Stimulated activated naive CD4-positive, alpha-beta T cell treated with Interleukin-2 at 50 U/mL for 16 hours (primary cell): ENCODE measurements at regions not wholly inside any gene's neighbourhood (a gene's known extent, or its start where the extent isn't known, plus 50 kb on each side); places are given as distances from the start of the nearest gene placed in this dataset.
"Not testable (repeated sequence)": the region's sequence is repeated elsewhere in the genome, so short reads cannot be mapped to it uniquely, and the experiment has no call there.

ENCODE experiments used
- DNase-seq: peaks from one replicate; lab custom pipeline; 2025; lab: John Stamatoyannopoulos, UW

GRCh38 chr2:72031346-72032110 lies 116.1 kb downstream of the CYP26B1 start:
- no peak for DNase-seq

GRCh38 chr2:72028996-72029395 lies 118.7 kb downstream of the CYP26B1 start:
- DNase-seq = no peak

GRCh38 chr2:72028351-72028995 lies 119.2 kb downstream of the CYP26B1 start:
- DNase-seq = no peak

- no peak for DNase-seq
Observed at GRCh38 chr2:72027426-72028161, 120.1 kb downstream of the CYP26B1 start.

- DNase-seq = no peak
Observed at GRCh38 chr2:72026819-72027425, 120.7 kb downstream of the CYP26B1 start.

- no peak for DNase-seq
Observed at GRCh38 chr2:72024451-72025175, 123.0 kb downstream of the CYP26B1 start.

- DNase-seq = no peak
Observed at GRCh38 chr2:72023678-72024390, 123.8 kb downstream of the CYP26B1 start.

GRCh38 chr2:72021371-72021770 lies 126.3 kb downstream of the CYP26B1 start:
- not testable (repeated sequence) for DNase-seq

- DNase-seq = no peak
Observed at GRCh38 chr2:72015266-72015665, 132.4 kb downstream of the CYP26B1 start.

- DNase-seq = no peak
Observed at GRCh38 chr2:72014831-72015230, 132.8 kb downstream of the CYP26B1 start.

- no peak for DNase-seq
Observed at GRCh38 chr2:72013726-72014125, 133.9 kb downstream of the CYP26B1 start.

- no peak for DNase-seq
Observed at GRCh38 chr2:72012886-72013574, 134.6 kb downstream of the CYP26B1 start.

- no peak for DNase-seq
Observed at GRCh38 chr2:72011791-72012190, 135.9 kb downstream of the CYP26B1 start.

GRCh38 chr2:72011370-72011689 lies 136.3 kb downstream of the CYP26B1 start:
- no peak for DNase-seq

GRCh38 chr2:72010647-72011369 lies 136.9 kb downstream of the CYP26B1 start:
- DNase-seq = no peak

GRCh38 chr2:72008608-72009007 lies 139.1 kb downstream of the CYP26B1 start:
- DNase-seq = no peak

GRCh38 chr2:72007402-72007801 lies 140.3 kb downstream of the CYP26B1 start:
- DNase-seq = no peak

GRCh38 chr2:72006188-72006736 lies 141.4 kb downstream of the CYP26B1 start:
- DNase-seq = no peak

- DNase-seq = no peak
Observed at GRCh38 chr2:72004976-72005375, 142.7 kb downstream of the CYP26B1 start.
